Glomerular visceral epithelial cell (primary cell): ENCODE measurements at regions not wholly inside any gene's neighbourhood (a gene's known extent, or its start where the extent isn't known, plus 50 kb on each side); places are given as distances from the start of the nearest gene placed in this dataset.

ENCODE experiments used
- DNase-seq: peaks from one replicate; pipeline ENCODE4 v3.0.0-alpha.2; 2016; ENCODE audit errors: extremely low spot score

DNA sequence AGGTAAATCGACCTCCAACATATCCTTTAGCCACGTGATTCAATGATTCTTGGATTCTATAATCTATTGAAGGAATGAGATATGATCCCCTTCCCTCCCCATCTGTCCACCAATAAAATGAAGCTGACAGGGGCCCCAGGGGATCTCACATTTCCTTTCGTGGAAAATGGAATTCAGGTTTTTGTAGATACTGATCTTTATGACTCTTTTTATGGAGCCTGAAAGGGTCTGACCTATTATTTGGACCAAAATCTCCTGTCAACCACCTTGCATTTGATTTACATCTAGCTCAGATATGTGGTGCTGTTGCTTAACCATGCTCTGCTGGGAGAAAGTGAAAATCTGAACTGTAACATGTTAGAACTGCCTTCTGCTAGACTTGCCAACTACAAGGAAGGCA lies 234.0 kb upstream of the CXCL12 start:
- DNase-seq: no peak

GRCh38 chr10:44619521-44619920 lies 234.6 kb upstream of the CXCL12 start:
- DNase-seq: no peak

- no peak for DNase-seq
These were observed 235.1 kb upstream of the CXCL12 start for GRCh38 chr10:44619975-44620374.

DNA sequence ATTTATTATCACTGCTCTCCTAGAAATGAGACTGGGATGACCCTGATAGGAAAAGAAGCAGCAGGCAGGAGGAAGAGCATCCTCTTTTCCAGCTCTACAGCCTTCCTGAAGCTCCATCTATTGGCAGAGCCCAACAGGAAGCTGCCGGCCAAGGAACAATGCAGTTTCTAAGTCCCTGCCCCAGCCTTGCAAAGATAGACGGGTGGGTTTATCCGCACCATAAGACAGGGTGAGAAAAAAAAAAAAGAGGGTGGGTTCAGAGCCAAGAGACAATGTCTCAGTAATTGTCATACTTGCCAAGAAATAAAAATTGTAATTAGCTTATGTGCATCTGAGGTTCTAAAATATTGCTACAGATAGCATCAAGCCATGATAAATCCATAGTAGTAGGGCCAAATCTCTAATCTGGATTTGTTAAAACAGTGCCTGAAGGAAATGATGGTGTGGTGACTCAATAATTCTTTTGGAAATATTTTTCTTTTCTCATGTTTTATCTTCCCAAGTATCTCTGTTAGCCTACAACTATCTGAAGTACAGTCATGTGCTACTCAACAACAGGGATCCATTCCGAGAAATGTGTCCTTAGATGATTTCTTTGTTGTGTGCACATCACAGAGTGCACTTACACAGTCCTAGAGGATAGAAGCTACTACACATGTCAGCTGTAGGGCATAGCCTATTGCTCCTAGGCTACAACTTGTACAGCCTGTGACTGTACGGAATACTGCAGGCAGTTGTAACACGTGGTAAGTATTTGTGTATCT lies 242.9 kb upstream of the CXCL12 start:
- no peak for DNase-seq

- no peak for DNase-seq
These were observed 244.0 kb upstream of the CXCL12 start for GRCh38 chr10:44628921-44629320.

DNA sequence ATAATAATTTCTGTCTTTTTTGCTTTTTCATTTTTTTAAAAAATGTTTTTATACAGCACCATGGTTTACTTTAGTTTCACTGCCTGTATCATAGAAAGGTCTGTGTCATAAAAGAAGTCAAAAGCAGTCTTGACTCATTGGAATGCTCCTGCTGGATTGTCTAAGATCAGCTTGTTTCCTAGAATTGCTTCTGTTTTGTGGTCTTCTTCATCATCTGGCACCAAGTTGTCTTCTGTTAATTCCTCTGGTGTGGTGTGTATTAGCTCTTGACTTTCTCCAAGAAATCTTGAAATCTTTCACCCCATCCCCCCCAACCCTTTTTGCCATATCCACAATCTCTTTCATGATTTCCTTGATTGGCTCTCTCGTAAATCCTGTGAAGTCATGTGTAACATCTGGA lies 250.3 kb upstream of the CXCL12 start:
- no peak for DNase-seq

DNA sequence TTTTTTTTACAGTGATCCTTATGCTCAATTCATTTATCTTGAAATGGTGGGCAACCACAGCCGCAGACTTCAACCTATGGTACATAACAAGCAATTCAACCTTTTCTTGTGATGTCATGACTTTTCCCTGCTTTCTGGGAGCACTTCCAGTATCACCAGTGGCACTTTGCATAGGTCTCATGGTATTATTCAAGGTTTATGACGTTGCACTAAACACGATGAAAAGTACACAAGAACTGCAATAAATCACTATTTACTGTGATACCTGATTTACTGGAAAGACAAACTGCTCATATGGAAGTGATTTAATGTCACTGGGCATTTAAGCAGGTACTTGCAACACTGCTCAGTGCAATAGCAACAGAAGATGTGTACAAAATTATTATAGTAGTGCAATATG lies 251.7 kb upstream of the CXCL12 start:
- DNase-seq: no peak

DNA sequence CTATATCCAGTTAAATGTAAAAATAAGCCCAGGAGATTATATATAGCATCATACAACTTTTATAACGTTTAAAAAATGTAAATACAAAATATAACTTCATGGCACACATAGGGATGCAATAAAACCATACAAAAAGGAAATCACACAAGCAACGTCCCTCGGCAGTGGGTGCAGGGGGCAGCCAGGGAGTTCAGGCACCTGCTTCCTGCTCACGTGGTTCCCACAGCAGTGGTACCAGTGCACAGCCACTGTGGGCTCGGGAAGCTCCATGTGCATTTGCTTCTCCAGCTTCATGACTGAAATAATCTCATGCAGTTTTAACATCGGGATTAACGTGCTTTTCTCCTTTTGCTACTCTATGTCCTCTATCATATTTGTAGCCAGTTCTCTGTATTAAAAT lies 255.5 kb upstream of the CXCL12 start:
- DNase-seq: no peak

DNA sequence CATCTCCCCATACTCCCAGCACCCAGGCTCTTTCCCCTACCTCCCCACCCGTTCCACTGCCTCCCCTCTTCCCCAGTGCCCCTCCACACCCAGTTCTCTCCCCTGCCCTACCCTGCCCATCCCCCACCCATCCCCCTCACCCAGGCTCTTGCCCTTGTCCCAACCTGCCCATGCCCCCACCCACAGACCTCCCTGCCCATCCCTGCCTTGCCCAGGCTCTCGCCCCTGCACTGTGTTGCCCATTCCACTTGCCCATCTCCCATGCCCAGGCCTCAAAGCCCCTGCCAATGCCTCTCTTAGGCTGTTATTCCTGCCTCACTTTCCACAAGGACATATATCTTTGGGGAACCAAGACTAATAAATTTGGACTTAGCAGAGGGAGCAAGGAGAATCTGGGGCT lies 262.6 kb upstream of the CXCL12 start:
- DNase-seq: no peak

DNA sequence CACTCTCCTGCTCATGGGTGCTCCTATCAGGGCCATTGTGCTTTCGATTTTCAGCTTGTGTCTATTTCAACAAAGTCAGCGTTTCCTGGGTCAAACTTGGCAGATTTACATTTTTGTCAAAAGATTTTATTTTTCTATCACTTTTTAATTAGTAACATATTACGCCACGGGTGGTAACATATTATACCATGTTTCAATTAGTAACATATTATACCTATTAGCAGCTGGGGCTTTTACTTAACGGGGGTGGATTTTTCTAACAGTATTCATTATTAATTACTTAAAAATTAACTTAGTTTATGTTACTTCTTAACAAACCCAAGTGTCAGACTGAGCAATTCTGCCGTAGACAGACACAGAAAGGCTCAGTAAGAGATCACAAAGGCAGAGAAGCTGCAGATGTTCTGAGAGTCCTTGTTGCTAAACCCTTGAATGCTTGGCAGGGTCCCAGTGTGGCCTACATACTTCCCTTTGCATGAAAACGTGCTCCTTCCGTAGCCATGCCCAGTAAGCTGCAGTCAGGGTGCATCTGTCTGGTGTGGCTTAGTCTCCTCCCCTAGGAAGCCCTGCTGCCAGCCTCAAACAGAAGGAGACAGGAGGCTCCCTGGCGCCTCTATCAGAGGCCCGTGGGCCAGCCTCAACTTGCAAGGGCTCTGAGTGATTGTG lies 263.1 kb upstream of the CXCL12 start:
- peak; percentile 69 for DNase-seq

DNA sequence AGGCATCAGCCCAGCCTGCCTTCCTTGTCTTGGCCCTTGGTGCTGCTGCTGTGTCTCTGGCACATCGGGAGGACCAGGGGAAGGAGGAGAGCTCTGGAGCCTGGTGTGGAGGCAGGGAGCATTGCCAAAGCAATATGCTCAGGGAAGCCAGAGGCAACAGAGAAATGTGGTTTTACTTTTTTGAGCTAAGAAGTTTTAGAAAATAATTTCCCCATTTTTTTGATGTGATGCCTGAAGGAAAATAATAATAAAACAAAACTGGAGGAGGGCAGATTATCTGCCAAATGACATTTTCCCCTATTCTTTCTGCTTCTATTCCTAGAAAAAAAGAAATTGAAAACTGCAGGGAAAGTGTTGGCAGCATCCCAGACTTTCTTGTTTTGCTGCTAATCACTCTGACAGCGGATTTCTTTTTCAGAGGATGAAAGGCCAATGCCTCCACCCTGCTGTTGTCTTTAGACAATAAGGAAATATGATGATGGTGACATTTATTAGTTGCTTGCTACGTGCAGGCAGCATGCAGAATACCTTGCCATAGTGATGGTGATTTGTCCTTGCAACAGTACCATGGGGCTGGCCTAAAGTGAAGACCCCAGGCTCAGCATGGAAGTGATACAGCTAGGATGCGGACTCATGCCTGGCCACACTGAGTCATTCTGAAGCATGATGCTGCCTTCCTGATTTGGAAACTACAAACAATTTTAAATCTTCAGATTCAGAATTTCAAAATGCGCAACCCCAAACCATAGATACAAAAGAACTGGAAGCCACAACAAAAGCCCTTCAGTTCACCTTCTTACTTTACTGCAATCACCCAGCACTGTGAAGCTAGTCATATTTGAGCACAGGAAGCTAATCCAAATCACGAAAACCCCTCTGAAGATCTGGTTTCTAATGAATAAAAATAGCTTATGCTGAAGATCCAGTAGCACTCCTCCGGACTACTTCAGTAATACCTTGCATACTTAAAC lies 260.2 kb upstream of the TMEM72 start:
- no peak for DNase-seq

DNA sequence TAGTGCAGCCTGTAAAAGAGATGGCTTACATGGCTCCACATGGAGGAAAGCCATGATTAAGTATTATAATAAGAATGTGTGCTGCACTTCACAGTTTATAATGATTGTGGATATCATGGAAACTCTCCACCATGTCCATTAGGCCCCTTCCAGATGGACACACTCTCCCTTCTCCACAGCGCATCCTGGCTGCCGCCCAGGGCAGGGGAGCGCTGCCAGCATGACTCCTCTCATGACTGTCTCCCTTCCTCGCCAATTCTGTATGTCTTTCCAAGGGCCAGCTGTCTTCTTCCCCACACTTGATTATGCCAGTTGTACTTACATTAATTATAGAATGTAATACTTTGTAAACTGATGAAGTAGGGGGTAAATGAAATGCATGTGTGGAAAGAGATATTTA lies 259.3 kb upstream of the TMEM72 start:
- DNase-seq: no peak

- DNase-seq: no peak
These were observed 251.8 kb upstream of the TMEM72 start for GRCh38 chr10:44659320-44659719.

GRCh38 chr10:44660271-44660670 lies 250.9 kb upstream of the TMEM72 start:
- no peak for DNase-seq

DNA sequence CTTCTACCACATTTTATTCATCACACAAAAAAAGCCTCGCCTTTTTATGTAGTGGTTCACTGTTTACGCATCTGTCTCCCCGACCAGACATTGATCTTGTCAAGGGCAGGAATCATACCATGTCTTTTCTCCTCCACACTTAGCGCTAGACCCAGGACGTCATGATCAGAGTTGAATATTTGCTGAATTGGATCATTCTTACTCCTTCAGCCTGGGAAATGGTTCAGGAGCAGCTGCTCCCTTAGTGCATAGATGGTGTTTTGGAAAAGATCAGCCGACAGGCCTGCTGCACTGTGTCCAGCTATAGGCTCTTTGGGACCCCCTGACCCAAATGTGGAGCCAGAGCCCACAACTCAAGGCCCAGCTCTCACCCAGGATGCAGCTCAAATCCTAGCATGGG lies 249.1 kb upstream of the TMEM72 start:
- DNase-seq: no peak

DNA sequence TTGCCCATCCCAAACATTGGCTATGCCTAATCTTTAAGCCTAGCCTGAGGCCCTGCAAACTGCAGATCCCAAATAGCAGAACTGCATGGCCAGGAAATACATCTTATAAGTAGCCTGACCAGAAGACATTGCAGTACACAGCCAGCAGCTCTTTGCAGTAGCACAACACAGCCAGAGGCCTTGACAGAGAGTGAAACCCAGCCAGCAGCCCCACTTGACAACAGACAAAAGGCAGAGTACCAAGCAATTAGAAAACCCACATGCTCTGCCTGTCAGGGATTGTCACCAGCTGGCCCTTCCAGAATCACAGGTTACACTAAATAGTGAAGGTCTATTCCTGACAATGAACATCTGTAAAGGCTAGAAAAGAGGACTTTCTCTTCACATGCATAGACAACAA lies 242.8 kb upstream of the TMEM72 start:
- no peak for DNase-seq

GRCh38 chr10:44671319-44671718 lies 239.8 kb upstream of the TMEM72 start:
- DNase-seq: no peak

GRCh38 chr10:44673245-44673983 lies 237.7 kb upstream of the TMEM72 start:
- no peak for DNase-seq

DNA sequence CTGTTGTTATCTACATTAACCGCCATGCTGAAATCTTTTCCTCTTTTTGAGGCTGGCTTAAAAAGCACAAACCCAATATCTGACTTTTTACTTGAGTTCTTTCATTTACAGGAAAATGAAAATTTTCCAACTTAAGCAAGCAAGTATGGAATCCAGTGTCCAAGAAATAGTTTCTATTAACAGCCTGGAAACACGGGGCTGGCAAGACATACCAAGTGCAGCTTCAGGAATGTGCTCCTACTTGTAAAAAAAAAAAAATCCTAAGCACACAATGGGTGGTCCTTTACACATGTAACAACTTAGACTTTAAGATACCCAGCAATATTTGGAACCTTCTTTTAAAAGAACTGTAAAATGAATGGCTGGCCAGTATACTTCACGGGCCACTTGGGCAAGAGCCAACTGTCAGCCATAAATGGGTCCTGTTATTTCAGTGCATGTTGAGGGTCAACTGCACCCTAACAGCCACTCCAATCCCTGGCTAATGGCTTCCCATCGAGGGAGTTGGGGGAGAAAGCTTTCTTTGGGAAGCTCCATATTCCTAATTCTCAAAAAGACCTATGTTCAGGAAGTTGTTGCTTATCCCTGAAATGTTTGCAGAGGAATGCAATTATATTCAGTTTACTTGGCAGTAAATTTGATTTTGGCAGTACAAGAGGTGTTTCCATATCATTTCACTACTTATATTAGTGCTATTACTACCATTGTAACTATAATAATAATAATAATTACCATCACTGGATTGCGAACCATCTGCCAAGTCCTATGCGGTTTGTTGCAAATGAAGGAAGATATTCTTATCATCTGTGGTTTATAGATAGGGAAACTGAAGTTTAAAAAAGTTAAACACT lies 236.4 kb upstream of the TMEM72 start:
- DNase-seq: no peak

DNA sequence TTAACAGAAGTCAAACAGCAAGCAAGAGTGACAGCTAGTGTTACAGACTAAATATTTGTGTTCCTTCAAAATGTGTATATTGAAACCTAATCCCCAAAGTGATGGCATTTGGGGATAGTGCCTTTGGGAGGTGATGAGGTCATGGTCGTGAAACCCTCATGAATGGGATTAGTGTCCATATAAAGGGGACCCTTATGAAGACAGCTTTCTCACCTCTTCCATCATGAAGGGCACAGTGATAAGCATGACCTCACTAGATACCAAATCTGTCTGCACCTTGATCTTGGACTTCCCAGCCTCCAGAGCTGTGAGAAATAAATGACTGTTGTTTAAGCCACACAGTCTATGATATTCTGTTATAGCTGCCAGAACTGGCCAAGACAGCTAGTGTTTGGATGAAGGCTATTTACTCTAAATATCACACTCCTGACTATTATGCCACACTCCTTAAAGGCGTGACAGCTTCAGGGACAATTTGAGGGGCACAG lies 235.7 kb upstream of the TMEM72 start:
- no peak for DNase-seq

DNA sequence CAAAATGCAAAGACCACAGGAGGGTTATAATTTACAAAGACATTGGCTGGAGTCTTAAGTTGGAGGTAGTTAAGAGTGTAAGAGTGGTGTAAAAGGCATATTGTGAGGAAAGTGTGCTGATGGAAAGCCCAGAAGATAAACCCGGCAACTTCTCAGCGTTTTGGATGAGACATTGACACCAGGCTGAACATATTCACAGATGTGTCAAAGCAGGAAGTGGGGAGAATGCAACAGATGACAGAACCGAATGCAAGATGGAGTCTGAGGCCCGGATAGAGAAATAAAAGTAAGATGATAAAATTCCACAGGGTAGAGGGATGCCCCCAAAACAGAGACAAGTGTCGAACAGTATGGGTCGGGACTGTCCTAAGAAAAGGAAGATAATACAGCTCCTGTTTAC lies 230.4 kb upstream of the TMEM72 start:
- no peak for DNase-seq
